Activated CD8-positive, alpha-beta memory T cell treated with anti-CD3 and anti-CD28 coated beads, Interleukin-2, amount 10 ng/mL, durations not matched to agents 7 days and 5 days (primary cell): ENCODE measurements at regions not wholly inside any gene's neighbourhood (a gene's known extent, or its start where the extent isn't known, plus 50 kb on each side); places are given as distances from the start of the nearest gene placed in this dataset.

Source experiments
- ATAC-seq: fragments of 150-1000 bp; cut with Tn5 transposase; one replicate; pipeline ENCODE4 v1.10.0; 2021; ENCODE audit warnings: moderate library complexity
- CTCF ChIA-PET: fragments of 350-600 bp; sonication (Branson Sonifier 250); formaldehyde crosslinking; loops from one replicate; lab custom pipeline; 2021; ENCODE audit warnings: antibody characterized with exemption; lab: Charles Lee
- DNase-seq: peaks from one replicate; pipeline ENCODE4 v3.0.0-alpha.2; 2020
- H3K27ac Mint-ChIP-seq: one replicate; pipeline ENCODE4 v1.8.0; 2021; ENCODE audit warnings: mild to moderate bottlenecking, mixed read lengths
- H3K27me3 Mint-ChIP-seq: one replicate; pipeline ENCODE4 v1.8.0; 2021; ENCODE audit warnings: mixed read lengths
- H3K36me3 Mint-ChIP-seq: one replicate; pipeline ENCODE4 v1.8.0; 2021; ENCODE audit warnings: mild to moderate bottlenecking, mixed read lengths
- H3K4me1 Mint-ChIP-seq: one replicate; pipeline ENCODE4 v1.8.0; 2021; ENCODE audit warnings: mixed read lengths
- H3K4me3 Mint-ChIP-seq: one replicate; pipeline ENCODE4 v1.8.0; 2021; ENCODE audit warnings: mild to moderate bottlenecking, moderate library complexity, mixed read lengths
- H3K9me3 Mint-ChIP-seq: one replicate; pipeline ENCODE4 v1.8.0; 2022; ENCODE audit warnings: low read depth, mixed read lengths

DNA sequence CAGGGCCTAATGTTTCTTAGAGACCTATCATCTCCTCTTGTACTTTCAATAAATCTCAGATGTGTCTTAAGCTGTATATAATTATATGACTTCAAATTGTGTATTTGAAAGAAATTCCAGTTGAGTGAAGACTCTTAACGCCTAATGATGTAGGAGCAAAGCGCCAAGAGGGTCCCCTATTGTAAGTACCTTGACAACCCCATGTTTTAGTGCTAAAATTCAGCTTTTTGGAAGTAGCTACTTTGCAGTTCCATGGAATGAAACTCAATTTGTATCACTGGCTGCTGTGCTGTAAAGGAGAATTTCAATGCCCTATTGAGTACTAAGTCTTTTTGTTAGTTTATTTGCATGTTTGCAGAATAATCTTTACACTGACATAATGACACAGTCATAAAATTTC lies 1826.6 kb upstream of the AGA start:
- Mint-ChIP-seq H3K36me3 (no peaks in the 10 kb centered on the region), H3K4me3 (no peak overlapping the region), H3K9me3 (peaks cover 2% of the 10 kb centered on the region), H3K27me3 (no peaks in the 10 kb centered on the region), H3K27ac (no peak overlapping the region), H3K4me1 (no peaks in the 10 kb centered on the region)
- ATAC-seq, result no peak
- CTCF ChIA-PET, result no interaction called here
- no peak for DNase-seq

DNA sequence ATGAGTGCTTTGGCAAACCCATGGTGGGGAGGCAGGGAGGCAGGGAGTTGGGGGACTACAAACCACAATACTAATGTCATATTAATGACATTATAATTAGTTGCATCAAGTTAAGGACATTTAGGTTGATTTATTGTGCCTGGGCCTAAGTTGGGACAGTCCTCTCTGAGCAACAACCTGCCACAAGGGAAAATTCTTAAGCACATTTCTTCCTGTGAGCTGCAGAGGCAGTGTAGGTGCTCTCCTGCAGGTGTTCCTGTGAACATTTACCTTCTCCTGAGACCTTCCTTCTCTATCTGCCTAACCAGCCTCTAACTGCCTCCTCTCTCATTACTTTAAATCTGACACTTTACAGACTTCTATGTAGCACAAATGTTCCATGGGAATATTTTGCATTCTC lies 1830.0 kb upstream of the AGA start:
- CTCF ChIA-PET, result no interaction called here
- Mint-ChIP-seq H3K27me3 (no peaks in the 10 kb centered on the region), H3K4me1 (no peaks in the 10 kb centered on the region), H3K9me3 (peaks cover 2% of the 10 kb centered on the region), H3K4me3 (no peak overlapping the region), H3K27ac (no peak overlapping the region), H3K36me3 (no peaks in the 10 kb centered on the region)
- DNase-seq (no peak), ATAC-seq (no peak)

DNA sequence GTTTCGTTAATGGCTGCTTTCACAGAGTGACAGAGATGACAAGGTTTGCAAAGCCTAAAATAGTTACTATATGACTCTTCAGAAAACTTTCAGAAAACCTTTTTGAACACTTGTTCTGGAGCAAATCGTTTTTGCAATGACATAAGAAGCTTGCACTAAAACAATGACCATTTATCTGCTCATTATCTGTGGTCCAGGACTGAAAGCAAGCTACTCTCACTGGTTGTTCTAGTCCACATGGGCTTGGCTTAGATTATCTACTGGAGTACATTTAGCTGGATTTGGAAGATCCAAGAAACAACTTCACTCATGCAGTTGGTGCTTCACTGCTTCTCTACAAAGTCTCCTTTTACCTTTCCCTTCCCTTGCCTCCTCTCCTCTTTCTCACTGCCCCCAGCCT lies 1836.4 kb upstream of the AGA start:
- DNase-seq (no peak), ATAC-seq (no peak)
- CTCF ChIA-PET, result no interaction called here
- no peaks in the 10 kb centered on the region for H3K36me3 Mint-ChIP-seq
- no peak overlapping the region for H3K4me3 Mint-ChIP-seq
- no peak overlapping the region for H3K27ac Mint-ChIP-seq
- H3K4me1 Mint-ChIP-seq, result no peaks in the 10 kb centered on the region
- H3K9me3 Mint-ChIP-seq, result no peaks in the 10 kb centered on the region
- H3K27me3 Mint-ChIP-seq, result no peaks in the 10 kb centered on the region

DNA sequence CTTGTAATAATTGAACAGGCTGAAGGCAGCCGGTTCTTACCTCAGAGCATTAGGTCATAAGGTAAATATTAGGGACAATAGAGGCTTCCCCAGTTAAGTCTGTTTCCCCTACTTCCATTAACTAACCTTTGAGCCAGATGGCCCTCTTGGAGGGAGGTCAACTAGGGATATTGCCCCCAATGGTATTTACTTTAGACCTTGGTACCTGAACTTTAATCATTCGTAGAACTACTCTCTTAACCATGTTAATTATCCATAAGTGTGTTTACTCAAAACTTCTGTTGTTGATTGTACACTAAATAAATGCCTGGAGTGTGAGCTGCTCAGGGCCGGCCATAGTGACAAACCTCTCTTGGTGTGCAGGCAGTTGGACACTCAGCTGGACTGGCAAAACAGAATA lies 1843.5 kb upstream of the AGA start:
- no peak overlapping the region for H3K27ac Mint-ChIP-seq
- H3K36me3 Mint-ChIP-seq, result no peaks in the 10 kb centered on the region
- no peak for DNase-seq
- no peak for ATAC-seq
- peaks cover 2% of the 10 kb centered on the region for H3K9me3 Mint-ChIP-seq
- H3K27me3 Mint-ChIP-seq, result no peaks in the 10 kb centered on the region
- no peak overlapping the region for H3K4me3 Mint-ChIP-seq
- no peaks in the 10 kb centered on the region for H3K4me1 Mint-ChIP-seq
- CTCF ChIA-PET, result no interaction called here

DNA sequence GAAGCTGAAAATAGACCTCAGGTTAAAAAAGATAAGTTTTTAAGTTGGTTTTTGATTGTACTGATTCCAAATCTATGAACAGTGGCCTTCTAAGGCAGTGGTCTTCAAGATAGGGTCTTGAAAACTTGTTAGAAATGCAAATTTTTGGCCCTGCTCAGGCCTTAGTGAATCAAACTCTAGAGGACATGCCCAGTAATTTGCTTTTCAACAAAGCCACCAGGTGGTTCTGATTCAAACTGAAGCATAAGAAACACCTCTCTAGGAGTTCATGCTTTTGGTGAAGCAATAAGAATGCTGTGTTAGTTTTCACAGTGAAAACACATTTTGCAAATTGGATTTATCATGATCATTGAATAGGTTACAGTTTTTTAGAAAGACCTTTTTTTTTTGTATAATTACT lies 1849.4 kb upstream of the AGA start:
- Mint-ChIP-seq H3K4me1 (no peaks in the 10 kb centered on the region), H3K9me3 (peaks cover 5% of the 10 kb centered on the region), H3K4me3 (no peak overlapping the region), H3K27me3 (no peaks in the 10 kb centered on the region), H3K27ac (no peak overlapping the region), H3K36me3 (no peaks in the 10 kb centered on the region)
- CTCF ChIA-PET, result interaction anchor here (1.2 kb wide), 1 partner anchor 16 kb away, joined by 4 read pairs; no protein-coding TSS in a partner anchor
- ATAC-seq, result no peak
- no peak for DNase-seq

DNA sequence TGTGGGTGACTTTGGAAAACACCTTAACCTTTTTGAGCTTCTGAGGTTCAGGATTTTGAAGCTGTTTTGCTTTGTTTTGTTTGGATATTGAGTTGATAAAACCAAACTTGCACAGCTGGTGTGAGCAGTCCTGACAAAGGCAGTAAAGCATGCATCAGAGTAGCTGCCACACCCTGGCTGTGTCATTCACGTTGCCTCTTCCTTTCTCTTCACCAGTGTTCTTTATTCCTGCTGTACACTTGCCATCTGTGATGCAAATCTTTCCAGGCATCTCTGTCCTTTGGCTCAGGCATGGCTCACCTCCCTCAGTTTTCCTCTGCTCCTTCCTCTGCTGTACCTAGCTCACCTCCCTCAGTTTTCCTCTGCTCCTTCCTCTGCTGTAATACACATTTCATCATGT lies 1850.2 kb upstream of the AGA start:
- DNase-seq (no peak), ATAC-seq (no peak)
- no peaks in the 10 kb centered on the region for H3K4me1 Mint-ChIP-seq
- no peaks in the 10 kb centered on the region for H3K27me3 Mint-ChIP-seq
- H3K4me3 Mint-ChIP-seq, result no peak overlapping the region
- CTCF ChIA-PET, result no interaction called here
- H3K36me3 Mint-ChIP-seq, result no peaks in the 10 kb centered on the region
- peaks cover 9% of the 10 kb centered on the region for H3K9me3 Mint-ChIP-seq
- no peak overlapping the region for H3K27ac Mint-ChIP-seq

DNA sequence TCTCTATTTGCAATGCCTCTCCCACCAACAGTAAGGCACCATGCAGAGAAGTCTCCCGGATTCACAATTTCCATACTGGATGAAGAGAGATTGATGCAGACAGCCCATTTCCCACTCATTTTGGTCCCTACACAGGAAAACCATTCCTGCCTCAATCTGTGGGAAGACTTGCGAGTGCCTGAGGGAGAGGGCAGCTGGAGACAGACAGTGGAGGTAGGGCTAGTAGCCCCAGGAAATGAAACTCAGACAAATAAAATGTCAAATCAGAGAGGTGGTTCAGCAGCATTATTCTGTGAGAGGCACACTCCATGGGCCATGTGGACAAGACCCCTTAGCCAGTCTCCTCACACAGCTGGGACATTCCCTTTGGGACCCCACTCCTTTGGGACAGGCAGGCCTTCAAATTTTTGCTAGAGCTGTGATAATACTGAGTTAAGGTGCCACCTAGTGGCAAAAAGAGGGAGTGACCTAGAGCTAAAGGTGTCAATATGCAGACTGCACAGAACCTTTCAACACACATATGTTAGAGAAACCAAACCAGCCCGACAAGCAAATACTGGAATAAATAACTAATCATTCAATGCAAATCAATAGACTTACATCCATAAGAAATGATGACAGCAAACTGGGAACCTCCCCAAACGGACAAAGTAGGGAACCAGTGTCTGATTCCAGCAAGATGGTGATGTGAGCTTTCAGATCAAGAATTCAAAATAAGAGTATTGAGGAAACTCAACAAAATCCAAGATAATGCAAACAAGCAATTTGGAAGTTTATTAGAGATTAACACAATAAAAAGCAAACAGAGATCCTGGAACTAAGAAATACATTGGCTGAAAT lies 1865.3 kb upstream of the AGA start:
- CTCF ChIA-PET, result interaction anchor here (1.5 kb wide), 1 partner anchor 17 kb away, joined by 4 read pairs; no protein-coding TSS in a partner anchor
- DNase-seq, result no peak
- no peaks in the 10 kb centered on the region for H3K27me3 Mint-ChIP-seq
- H3K27ac Mint-ChIP-seq, result no peak overlapping the region
- H3K36me3 Mint-ChIP-seq, result no peaks in the 10 kb centered on the region
- H3K4me3 Mint-ChIP-seq, result no peak overlapping the region
- H3K9me3 Mint-ChIP-seq, result no peaks in the 10 kb centered on the region
- no peak for ATAC-seq
- H3K4me1 Mint-ChIP-seq, result no peaks in the 10 kb centered on the region

DNA sequence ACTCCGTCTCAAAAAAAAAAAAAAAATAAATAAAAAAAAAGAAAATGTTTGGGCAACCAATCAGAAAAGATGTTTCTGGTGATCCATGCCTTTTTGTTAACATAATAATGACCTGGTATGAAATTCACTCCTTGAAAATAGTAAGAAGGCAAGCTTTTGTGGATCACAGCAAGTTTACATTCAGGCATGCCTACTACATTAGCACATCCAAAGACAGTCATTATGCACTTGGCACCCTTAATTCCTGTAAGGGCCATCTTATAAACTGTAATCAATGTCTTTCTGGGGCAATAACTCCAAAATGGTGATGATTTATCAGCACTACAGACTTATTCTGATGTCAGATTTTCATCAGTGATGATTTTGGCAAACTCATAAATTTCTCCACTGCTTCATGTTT lies 1871.6 kb upstream of the AGA start:
- H3K27ac Mint-ChIP-seq, result no peak overlapping the region
- H3K36me3 Mint-ChIP-seq, result no peaks in the 10 kb centered on the region
- DNase-seq, result no peak
- H3K9me3 Mint-ChIP-seq, result peaks cover 5% of the 10 kb centered on the region
- H3K4me1 Mint-ChIP-seq, result no peaks in the 10 kb centered on the region
- no peaks in the 10 kb centered on the region for H3K27me3 Mint-ChIP-seq
- CTCF ChIA-PET, result no interaction called here
- no peak overlapping the region for H3K4me3 Mint-ChIP-seq
- ATAC-seq, result no peak

DNA sequence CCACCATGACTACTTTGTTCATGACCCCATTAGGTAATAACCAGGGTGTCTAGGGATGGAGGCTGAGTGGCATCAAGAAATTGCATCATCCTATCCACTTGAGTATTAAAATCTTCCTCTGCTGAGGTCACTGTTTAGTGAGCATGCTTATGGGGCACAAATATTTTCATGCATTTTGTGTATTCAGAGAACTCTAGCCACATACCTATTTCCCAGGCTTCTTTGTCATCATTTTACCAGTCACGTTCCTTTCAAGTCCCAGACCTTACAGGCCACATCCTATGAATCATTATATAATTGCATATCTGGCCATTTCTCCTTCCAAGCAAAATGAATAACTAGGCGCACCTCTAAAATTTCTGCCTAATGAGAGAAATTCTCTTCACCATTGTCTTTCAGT lies 1882.9 kb upstream of the AGA start:
- CTCF ChIA-PET, result no interaction called here
- H3K36me3 Mint-ChIP-seq, result no peaks in the 10 kb centered on the region
- no peak for ATAC-seq
- H3K4me3 Mint-ChIP-seq, result no peak overlapping the region
- H3K27me3 Mint-ChIP-seq, result no peaks in the 10 kb centered on the region
- peaks cover 4% of the 10 kb centered on the region for H3K9me3 Mint-ChIP-seq
- H3K27ac Mint-ChIP-seq, result no peak overlapping the region
- H3K4me1 Mint-ChIP-seq, result no peaks in the 10 kb centered on the region
- no peak for DNase-seq

DNA sequence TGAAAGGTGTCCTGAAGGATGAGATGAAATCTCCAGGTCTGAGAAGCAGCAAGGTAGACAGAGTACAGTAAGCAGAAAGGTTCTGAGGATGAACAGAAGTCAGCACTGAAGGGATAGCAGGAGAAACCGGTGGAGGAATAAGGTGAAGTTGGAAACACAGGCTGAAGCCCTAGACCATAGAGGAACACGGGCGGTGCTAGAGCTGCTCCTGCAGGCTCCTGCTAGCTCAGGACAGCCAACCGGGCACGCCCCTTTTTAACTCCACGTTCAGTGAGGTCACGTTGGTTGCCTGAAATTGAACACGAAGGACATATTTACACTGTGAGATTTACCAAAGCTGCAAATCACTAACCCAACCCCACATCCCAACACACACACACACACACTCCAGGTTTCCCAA lies 1886.4 kb upstream of the AGA start:
- Mint-ChIP-seq H3K4me3 (no peak overlapping the region), H3K4me1 (no peaks in the 10 kb centered on the region), H3K9me3 (peaks cover 4% of the 10 kb centered on the region), H3K27me3 (no peaks in the 10 kb centered on the region), H3K36me3 (no peaks in the 10 kb centered on the region), H3K27ac (no peak overlapping the region)
- ATAC-seq (no peak), DNase-seq (no peak)
- CTCF ChIA-PET, result no interaction called here

DNA sequence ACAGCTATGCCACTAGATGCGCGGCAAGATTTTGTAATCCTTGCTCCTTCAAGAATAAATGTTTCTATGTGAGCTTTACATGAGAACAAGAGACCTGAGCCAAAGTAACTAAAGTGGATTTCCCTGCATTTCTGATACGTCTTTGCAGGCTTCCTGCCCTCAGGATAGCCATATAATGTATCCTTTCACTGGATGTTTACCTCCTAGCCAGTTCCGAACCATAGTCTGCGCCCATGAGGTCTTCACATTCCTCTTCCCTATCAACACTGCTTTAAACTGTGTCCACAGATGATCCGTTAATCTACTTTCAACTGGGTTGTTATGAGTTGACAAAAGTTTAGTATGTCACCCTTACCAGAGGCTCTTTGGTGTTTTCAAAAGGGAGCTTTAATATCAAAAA lies 1889.1 kb upstream of the AGA start:
- Mint-ChIP-seq H3K9me3 (peaks cover 3% of the 10 kb centered on the region), H3K4me3 (no peak overlapping the region), H3K27me3 (no peaks in the 10 kb centered on the region), H3K27ac (no peak overlapping the region), H3K4me1 (no peaks in the 10 kb centered on the region), H3K36me3 (no peaks in the 10 kb centered on the region)
- DNase-seq (no peak), ATAC-seq (no peak)
- CTCF ChIA-PET, result no interaction called here

DNA sequence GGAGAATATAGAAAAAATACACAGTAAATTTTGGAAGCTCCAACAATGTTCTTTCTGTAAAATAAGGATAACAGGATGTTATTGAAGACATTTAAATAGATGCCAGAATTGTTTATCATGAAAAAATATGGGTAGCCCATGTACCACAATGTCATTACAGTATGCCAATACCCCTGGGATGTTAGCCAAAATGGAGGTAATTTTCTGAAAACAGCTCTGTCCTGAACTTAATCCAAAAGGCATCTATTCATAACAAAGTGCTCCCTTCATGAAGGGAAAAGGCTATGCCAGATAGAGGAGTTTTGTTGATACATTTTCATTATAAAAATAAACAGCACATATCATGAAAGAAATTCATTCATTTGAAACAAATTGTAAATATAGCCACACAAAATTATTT lies 1902.6 kb upstream of the AGA start:
- no peaks in the 10 kb centered on the region for H3K27me3 Mint-ChIP-seq
- CTCF ChIA-PET, result no interaction called here
- H3K27ac Mint-ChIP-seq, result no peak overlapping the region
- H3K4me1 Mint-ChIP-seq, result no peaks in the 10 kb centered on the region
- ATAC-seq (no peak), DNase-seq (no peak)
- peaks cover 16% of the 10 kb centered on the region for H3K9me3 Mint-ChIP-seq
- H3K36me3 Mint-ChIP-seq, result no peaks in the 10 kb centered on the region
- H3K4me3 Mint-ChIP-seq, result no peak overlapping the region

DNA sequence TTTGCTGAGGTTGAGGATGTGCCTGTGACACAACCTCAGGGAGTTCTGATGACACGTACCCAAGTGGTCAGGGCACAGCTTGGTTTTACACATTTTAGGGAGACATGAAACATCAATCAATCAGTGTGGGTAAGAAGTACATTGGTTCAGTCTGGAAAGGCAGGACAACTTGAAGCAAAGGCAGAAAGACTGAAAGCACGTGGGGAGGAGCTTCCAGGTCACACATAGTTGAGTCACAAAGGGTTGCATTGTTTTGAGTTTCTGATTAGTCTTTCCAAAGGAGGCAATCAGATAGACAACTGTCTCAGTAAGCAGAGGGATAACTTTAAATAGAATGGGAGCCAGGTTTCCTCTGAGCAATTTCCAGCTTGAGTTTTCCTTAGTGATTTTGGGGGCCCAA lies 1910.0 kb upstream of the AGA start:
- ATAC-seq (no peak), DNase-seq (no peak)
- H3K27me3 Mint-ChIP-seq, result no peaks in the 10 kb centered on the region
- CTCF ChIA-PET, result no interaction called here
- H3K36me3 Mint-ChIP-seq, result no peaks in the 10 kb centered on the region
- H3K9me3 Mint-ChIP-seq, result peaks cover 17% of the 10 kb centered on the region
- H3K4me1 Mint-ChIP-seq, result no peaks in the 10 kb centered on the region
- no peak overlapping the region for H3K4me3 Mint-ChIP-seq
- no peak overlapping the region for H3K27ac Mint-ChIP-seq

DNA sequence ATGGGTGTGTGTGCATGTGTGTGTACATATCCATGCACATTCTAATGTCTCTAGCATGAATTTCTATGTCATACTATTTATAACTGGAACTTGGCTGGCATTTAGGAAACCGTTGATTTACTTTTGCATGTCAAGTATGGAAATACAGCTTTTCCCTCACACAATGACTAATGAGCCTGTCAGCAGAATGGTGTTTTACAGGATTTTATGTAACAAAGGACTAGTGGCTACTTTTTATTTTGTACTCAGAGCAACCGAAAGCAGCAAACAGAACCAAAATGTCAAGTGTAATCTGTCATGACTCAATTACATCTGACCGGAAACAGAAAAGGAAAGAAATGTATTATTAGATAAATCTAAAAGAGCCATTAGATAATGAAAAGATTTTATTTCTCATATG lies 1911.5 kb upstream of the AGA start:
- DNase-seq (no peak), ATAC-seq (no peak)
- Mint-ChIP-seq H3K27me3 (no peaks in the 10 kb centered on the region), H3K27ac (no peak overlapping the region), H3K9me3 (peaks cover 10% of the 10 kb centered on the region), H3K4me1 (no peaks in the 10 kb centered on the region), H3K4me3 (no peak overlapping the region), H3K36me3 (no peaks in the 10 kb centered on the region)
- CTCF ChIA-PET, result no interaction called here
